ENCODE measurements at regions not wholly inside any gene's neighbourhood (a gene's known extent, or its start where the extent isn't known, plus 50 kb on each side); places are given as distances from the start of the nearest gene placed in this dataset.

DNA sequence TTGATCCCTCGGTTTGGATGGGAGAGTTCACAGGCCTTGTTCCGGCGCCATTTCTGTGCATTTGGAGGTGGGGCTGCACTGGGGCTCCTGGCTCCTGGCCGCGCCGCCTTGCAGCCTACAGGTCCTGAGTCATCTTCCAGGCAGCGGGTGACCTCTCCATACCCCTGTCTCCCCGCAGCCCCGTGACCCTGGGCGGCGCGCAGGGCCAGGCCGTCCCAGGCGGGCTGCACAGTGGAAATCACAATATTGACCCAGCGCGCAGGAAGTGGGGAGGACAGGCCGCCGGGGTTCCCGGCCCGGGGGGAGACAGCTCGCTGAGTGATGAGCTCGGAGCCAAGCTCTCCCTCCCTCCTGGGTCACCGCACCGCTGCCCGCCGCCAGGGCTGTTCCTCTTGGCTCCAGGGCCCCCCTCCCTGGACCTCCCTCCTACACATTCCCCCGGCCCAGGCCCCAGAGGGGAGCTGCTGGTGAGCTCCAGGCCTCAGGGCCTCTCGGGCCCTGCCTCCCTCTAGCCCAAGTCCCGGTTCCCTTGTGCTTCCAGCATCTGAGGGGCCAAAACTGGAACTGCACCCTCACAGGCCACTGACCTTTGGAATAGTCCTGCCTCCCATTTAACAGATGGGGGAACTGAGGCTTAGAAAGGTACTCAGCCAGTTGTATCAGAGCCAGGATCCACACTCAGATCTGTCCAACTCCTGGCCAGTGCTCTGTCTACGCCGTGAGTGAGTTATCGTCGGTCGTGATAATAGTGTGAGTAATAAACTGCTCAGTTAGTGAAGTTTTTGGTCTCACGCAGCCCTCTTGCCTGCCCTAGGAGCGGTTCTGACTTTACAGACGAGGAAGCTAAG, 142.9 kb upstream of the WNT4 start:
- DNase-seq (ENCODE audit: low read depth), result no peak

GRCh38 chr1:22286491-22286890, 143.6 kb upstream of the WNT4 start:
- DNase-seq (ENCODE audit: low read depth), result no peak

- DNase-seq (ENCODE audit: low read depth), result no peak
These were observed 144.4 kb upstream of the WNT4 start for GRCh38 chr1:22287273-22287672.

GRCh38 chr1:22287946-22288520, 145.1 kb upstream of the WNT4 start:
- no peak for DNase-seq (ENCODE audit: low read depth)

DNA sequence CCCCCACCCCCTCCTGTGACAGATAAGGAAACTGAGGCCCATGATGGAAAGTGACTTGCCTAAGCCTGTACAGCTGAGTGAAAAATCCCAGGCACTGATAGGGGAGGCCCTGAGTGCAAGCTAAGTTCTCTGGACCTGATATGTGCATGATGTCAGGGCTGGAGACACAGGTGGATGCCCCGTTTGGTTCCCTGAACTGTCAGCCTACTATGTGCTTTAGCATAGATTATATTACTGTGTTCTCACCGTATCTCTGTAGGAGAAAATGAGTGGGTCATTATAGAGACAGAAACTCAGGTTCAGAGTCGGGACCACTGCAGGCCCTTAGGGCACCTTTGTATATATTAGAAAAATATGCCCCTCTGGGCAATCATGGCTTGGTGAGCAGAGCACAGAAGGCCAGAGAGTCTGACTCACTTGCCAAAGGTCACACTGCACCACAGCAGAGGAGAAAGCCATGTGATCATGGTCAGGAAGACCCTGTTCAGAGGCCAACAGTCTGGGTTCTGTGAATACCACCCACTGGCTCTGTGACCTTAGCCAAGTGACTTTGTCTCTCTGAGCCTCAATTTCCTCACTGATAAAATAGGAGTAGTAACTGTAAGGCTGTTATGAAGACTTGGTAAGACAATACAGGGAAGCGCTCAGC, 145.8 kb upstream of the WNT4 start:
- no peak for DNase-seq (ENCODE audit: low read depth)

GRCh38 chr1:22289307-22289995, 146.6 kb upstream of the WNT4 start:
- no peak for DNase-seq (ENCODE audit: low read depth)

GRCh38 chr1:22290157-22290556, 147.3 kb upstream of the WNT4 start:
- DNase-seq (ENCODE audit: low read depth), result no peak

- DNase-seq (ENCODE audit: low read depth), result no peak
These were observed 147.7 kb upstream of the WNT4 start for GRCh38 chr1:22290611-22291010.

DNA sequence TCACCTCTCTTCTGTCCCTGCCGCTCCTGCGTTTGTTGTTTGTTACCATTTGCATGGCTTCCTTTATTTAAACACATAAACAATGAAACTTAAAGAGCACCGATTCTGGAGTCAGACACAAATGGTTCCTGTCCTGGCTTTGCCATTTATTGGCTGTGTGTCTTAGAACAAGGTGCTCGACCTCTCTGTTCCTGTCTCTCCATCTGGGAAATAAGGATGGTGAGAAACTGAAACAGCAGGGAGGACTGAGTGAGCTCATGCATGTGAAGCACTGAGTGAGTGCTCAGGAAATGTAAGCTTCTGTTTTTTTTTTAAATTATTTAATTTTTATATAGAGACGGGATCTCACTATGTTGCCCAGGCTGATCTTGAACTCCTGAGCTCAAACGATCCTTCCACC, 148.2 kb upstream of the WNT4 start:
- no peak for DNase-seq (ENCODE audit: low read depth)

GRCh38 chr1:22291494-22291893, 148.6 kb upstream of the WNT4 start:
- DNase-seq (ENCODE audit: low read depth), result no peak

- DNase-seq (ENCODE audit: low read depth), result no peak
These were observed 149.3 kb upstream of the WNT4 start for GRCh38 chr1:22292011-22292788.

- no peak for DNase-seq (ENCODE audit: low read depth)
These were observed 152.5 kb upstream of the WNT4 start for GRCh38 chr1:22295396-22295795.

- no peak for DNase-seq (ENCODE audit: low read depth)
These were observed 153.0 kb upstream of the WNT4 start for GRCh38 chr1:22295856-22296255.

DNA sequence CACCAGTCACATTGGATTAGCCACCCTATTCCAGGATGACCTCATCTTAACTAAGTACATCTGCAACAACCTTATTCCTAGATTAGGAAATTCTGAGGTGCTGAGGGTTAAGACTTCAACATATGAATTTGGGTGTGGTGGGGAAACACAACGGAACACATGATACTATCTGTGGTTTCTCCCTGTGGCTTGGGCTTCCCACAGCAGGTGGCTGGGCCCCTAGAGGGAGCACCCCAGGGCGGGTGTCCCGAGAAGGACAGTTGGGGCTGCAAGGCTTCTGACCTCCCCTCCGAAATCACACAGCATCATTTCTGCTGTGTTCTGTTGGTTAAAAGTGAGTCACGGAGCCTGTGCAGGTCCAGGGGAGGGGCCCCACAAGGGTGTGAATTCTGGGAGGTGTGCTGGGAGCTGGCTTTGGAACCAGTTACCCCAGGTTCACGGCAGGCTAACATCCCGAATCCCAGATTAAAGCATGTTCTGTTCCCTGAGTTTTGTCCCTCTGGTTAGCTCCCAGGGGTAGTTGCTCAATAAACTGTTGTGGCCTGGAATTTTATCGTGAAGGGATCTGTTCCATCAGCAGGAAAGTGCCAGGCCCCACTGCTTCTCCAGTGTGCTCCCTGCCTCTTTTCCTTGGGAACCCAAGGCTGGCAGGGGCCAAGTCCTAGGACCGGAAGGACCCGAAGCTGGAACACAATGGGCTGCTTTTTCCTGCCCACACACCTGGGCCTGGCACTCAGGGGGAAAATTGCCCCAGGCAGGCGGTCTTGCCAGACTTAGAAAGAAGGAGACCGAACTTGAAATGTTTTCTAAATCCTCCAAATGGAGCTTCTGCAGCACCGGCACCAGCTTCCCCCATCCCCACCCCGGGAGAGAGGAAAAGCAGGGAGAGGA, 154.0 kb upstream of the WNT4 start:
- DNase-seq (ENCODE audit: low read depth), result no peak

GRCh38 chr1:22297999-22298398, 153.7 kb upstream of the ZBTB40 start:
- no peak for DNase-seq (ENCODE audit: low read depth)

DNA sequence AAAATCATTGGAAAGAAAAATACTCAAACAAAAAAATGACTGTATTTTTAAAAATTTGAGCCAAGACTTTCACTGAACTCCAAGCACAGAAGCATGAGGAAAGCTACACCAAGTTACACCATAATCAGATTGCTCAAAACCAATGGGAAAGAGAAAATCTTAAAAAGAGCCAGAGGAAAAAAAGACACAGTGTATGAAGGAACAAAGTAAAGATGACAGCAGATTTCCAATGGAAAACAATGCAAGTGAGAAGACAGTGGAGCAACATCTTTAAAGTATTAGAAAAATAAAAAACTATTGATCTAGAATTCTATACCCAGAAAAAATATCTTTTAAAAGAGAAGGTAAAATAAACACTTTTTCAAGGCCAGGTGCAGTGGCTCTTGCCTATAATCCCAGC, 147.8 kb upstream of the ZBTB40 start:
- DNase-seq (ENCODE audit: low read depth), result no peak

DNA sequence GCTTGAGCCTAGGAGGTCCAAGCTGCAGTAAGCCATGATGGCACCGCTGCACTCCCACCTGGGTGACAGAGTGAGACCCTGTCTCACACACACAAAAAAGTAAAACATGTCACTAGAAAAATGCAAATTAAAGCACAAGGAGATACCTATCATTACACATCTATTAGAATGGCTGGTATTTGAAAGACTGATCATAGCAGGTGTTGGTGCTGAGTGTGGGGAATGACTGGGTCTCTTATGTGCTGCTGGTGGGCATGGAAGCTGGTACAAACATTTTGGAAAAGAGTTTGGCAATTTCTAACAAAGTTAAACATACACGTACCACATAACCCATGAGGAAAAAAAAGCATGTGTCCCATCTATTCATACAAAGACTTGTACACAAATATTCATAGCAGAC, 142.1 kb upstream of the ZBTB40 start:
- no peak for DNase-seq (ENCODE audit: low read depth)

GRCh38 chr1:22311461-22311860, 140.2 kb upstream of the ZBTB40 start:
- DNase-seq (ENCODE audit: low read depth), result no peak

DNA sequence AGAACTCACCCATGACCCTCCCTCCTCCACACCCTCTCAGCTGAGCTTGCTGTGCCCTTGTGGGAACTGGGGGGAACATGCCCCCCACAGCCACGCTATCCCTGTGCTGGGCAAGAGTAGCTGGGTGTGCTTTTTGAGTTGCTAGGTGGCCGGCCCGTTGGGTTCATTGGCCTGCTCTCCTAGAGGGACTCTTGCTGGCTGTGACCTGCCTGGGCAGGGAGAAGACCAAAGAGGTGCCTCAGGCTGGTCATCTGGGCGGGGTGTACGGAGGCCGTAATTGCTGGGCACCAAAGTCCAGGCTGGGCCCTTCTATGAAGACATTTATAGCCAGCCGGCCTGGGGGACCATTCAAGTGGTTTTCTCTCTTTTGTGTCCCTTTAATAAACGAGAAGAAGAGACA, 138.3 kb upstream of the ZBTB40 start:
- DNase-seq (ENCODE audit: low read depth), result no peak

DNA sequence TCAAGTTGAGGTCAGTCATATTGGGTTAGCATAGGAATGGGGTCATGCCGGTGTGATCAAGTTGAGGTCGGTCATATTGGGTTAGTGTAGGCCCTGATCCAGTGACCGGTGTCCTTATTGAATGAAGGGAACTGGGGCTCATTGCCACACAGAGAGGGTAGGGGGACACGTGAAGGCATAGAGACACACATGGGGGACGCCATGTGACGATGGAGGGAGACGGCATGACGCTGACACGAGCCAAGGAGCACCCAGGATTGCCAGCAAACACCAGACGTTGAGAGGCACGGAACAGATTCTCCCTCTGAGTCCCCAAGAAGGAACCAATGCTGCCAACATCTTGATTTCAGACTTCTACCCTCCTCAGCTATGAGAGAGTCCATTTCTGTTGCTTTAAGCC, 136.9 kb upstream of the ZBTB40 start:
- DNase-seq (ENCODE audit: low read depth), result no peak

All from stimulated activated CD4-positive, alpha-beta T cell treated with anti-CD3 and anti-CD28 coated beads, Interleukin-2, amount 100 ng/mL, for 4 hours (primary cell).